ENCODE measurements at regions not wholly inside any gene's neighbourhood (a gene's known extent, or its start where the extent isn't known, plus 50 kb on each side); places are given as distances from the start of the nearest gene placed in this dataset.

DNA sequence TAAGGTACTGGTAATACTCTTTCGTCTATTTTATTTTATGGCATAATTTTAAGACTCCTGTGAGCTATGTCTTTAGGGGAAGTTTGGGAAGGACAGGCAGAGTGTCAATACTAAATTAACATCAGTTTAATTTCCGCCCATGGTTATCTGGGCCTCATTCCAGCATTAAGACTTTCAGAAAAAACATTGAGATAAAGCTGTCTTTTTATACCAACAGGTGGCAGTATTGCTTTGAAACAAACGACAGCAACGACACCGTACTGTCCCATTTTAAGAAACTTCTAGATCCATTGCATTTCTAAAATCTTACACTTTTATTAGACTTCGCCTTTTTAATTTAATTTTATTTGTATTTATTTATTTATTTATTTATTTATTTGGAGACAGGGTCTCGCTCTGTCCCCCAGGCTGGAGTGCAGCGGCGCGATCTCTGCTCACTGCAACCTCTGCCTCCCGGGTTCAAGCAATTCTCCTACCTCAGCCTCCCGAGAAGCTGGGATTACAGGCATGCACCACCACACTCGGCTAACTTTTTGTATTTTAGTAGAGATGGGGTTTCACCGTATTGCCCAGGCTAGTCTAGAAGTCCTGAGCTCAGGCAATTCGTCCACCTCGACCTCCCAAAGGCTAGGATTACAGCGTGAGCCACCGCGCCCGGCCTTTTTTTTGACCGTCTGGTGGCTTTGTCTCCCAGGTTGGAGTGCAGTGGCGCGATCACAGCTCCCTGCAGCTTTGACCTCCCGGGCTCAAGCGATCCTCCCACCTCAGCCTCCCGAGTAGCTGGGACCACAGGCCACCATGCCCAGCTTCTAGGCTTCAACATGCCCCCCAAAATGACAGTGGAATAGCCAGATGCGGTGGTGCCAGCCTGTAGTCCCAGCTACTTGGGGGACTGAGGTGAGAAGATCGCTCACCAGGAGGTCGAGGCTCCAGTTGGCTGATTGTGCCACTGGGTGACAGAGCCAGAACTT lies 78.7 kb upstream of the C1GALT1 start:
- intact Hi-C loops (cut with DNase I), result loop anchor here (10.0 kb wide), 2 partner anchors 321 to 431 kb away; partner anchors contain the start of gene COL28A1 (in 1 of the 2)
- ATAC-seq (peak in 1 of 2 donors; percentile 46), DNase-seq (no peak)

DNA sequence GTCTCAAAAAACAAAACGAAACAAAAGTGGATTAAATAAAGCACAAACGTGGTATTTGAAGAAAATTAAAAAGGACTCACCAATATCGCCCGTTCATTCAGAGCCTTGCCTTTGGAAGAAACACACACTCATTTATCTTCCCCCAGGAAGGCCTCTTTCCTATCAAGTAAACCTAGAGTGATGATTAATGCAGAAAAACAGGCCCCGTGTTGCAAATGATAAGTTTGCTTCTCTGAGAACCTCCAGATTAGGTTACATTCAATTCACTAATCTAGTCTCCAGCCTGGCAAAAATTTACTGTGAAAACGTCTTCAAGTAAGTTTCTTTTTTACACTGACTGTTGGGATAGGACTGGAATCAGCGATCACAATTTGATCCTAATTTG lies 78.0 kb upstream of the C1GALT1 start:
- intact Hi-C loops (cut with DNase I), result loop anchor here (10.0 kb wide), 2 partner anchors 320 to 430 kb away; partner anchors contain the start of gene COL28A1 (in 1 of the 2)
- ATAC-seq, result peak in 1 of 2 donors; percentile 20

DNA sequence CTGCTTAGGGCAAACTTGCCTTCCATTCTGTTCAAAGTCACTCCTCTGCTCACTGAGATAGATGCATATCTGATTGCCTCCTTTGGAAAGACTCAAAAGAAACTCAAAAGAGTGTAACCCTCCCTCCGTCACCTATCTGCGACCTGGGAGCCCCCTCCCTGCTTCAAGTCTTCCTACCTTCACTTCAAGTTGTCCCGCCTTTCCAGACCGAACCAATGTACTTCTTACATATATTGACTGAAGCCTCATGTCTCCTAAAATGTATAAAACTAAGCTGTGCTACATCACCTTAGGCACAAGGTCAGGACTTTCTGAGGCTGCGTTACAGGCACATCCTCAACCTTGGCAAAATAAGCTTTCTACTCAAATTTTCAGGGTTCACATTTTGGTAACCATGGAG lies 77.4 kb upstream of the C1GALT1 start:
- ATAC-seq, result no peak
- intact Hi-C loops (cut with DNase I), result loop anchor here (5.0 to 10.0 kb wide), 4 partner anchors 72 to 437 kb away; partner anchors contain the start of gene COL28A1 (in 1 of the 2)
- no peak for DNase-seq

More for the DNA sequence above, 78.0 kb upstream of the C1GALT1 start:
- DNase-seq, result no peak

DNA sequence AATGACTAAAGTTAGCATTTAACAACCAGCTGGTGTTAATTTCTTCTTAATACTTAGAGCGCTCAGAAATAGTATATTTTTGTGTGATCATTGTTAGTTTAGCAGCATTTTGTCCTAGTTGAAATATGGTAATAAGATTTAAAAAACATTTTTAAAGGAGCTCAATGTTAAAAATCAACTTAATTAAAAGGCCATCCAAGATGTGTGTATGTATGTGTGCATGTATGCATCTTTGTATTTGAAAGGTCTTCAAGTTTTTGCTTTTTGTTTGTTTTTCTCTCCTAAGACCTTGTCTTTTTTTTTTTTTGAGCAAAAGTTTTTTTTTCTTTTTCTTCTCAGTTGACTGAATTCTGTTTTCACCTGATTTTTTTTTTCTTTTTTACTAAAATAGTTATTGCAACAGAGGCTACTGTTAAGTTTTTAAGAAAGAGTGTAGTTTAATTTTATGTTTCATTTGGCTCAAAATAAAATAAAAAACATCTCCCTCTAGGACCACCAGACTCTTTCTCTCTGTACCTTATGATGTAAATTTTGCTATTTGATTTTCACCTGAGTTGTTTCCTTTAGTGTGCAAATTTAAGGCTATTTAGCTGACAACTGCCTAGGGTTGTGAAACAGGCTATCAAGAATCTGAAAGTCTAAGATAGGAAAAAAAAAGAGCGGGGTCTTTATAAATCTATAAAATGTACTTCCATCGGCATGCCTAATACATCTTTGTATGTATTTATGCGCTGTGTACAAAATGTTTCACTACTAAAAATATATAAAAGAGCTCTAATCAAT lies 76.4 kb upstream of the C1GALT1 start:
- DNase-seq, result no peak
- intact Hi-C loops (cut with DNase I), result loop anchor here (5.0 to 10.0 kb wide), 4 partner anchors 71 to 436 kb away; partner anchors contain the start of gene COL28A1 (in 1 of the 2)
- no peak for ATAC-seq

DNA sequence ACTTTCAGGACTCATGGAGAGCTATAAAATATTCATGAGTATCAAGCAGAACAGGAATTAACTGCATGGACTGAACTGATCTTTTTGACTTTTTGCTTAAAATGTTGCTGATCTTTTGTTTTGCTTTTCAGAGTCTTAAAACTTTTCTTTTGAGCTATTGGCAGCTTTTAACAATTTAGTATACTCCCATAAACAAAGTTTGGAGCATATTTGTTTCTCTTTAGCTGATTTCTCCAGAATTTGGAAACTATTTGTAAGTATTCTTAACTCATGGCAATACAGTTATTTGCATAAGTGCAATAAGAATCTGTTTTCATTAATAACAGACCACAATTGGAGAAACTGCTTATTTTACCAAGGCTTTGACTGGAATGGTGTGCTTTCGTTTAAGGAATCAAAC lies 73.4 kb upstream of the C1GALT1 start:
- no peak for DNase-seq
- intact Hi-C loops (cut with DNase I), result loop anchor here (5.0 to 10.0 kb wide), 4 partner anchors 68 to 433 kb away; partner anchors contain the start of gene COL28A1 (in 1 of the 2)
- no peak for ATAC-seq

DNA sequence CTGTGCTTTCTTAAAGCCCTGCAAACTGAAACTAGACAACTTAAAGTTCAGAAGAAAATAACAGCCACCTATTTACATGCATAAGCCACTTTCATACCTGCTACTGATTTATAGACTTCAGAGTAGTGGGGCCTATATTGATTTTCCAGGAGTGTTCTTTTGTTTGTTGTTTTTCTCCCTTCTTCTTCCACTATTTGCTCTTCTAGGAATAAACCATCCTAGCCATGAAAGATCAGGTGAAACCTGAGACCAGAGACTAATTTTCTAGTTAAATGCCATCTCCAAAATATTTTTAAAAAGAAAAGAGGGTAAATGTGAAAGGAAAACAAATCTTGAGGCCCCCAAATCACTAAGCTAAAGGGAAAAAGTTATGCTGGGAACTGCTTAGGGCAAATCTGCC lies 72.4 kb upstream of the C1GALT1 start:
- intact Hi-C loops (cut with DNase I), result loop anchor here (5.0 to 10.0 kb wide), 4 partner anchors 67 to 432 kb away; partner anchors contain the start of gene COL28A1 (in 1 of the 2)
- ATAC-seq (no peak), DNase-seq (no peak)

DNA sequence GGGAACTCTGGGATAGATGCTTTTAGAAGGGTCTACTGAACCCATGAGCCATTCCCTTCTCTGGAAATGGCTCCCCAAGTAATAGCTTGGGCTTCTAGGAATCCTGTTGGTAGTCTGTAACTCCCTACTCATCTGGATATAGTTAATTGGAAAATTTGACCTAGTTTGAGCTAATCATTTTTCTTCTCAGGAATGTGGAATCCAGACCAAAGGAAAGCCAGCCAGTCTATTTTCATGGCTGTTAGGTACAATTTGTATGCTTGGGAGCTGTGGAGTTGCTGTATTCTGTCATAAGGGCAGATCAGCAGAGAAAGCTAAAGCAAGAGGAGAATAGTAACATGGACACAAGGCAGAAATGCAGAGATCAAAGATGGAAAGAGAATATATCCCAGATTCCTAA lies 71.6 kb upstream of the C1GALT1 start:
- ATAC-seq, result no peak
- intact Hi-C loops (cut with DNase I), result no loop called here
- no peak for DNase-seq

DNA sequence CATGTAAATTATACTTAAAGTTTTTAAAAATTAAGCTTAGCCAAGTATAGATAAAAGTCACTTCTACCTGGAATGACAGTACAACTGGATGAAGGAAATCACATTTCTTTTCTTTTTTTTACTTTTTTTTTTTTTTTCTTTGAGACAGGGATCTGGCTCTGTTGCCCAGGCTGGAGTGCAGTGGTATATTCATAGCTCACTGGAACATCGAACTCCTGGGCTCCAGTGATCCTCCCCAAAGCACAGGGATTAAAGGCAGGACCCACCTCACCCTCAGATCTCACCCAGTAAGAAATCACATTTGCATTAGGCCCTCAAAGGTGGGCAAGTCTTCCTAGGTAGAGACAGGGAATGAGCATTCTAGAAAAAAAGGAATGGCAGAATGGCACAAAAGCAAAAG lies 69.5 kb upstream of the C1GALT1 start:
- intact Hi-C loops (cut with DNase I), result no loop called here
- ATAC-seq, result no peak

DNA sequence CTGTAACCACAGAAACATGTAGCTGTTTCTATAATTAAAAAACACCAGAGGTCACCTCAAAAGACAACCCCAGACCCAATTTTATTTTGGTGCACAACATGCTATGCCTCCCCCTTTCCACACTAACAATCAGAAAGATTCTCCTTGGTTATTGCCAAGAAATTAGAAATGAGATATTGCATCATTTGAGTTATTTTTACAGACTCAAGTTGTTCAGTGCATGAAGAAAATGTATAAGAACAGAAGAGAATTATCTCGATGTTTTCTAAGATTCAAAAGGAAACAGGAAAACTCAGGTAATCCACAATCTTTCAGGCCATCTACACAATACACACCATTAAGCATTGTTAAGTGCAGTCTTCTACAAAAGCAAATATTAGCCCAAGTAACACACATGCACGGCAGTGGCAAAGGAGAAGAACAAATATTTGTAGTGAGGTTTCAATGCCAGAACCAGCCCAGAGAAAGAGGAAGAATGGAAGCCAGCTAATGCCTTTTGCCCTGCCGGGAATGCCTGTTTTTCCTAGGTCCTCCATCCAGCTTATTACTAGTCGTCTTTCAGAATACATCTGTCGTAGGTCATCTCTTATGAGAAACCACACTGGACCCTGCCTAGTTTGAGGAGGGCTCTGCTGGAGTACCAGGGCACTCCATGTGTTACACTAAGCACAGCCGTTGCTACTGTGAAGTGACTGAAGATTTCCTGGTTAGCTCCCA lies 67.6 kb upstream of the C1GALT1 start:
- no peak for ATAC-seq
- intact Hi-C loops (cut with DNase I), result no loop called here
- no peak for DNase-seq

More for the DNA sequence above, 69.5 kb upstream of the C1GALT1 start:
- DNase-seq, result no peak

DNA sequence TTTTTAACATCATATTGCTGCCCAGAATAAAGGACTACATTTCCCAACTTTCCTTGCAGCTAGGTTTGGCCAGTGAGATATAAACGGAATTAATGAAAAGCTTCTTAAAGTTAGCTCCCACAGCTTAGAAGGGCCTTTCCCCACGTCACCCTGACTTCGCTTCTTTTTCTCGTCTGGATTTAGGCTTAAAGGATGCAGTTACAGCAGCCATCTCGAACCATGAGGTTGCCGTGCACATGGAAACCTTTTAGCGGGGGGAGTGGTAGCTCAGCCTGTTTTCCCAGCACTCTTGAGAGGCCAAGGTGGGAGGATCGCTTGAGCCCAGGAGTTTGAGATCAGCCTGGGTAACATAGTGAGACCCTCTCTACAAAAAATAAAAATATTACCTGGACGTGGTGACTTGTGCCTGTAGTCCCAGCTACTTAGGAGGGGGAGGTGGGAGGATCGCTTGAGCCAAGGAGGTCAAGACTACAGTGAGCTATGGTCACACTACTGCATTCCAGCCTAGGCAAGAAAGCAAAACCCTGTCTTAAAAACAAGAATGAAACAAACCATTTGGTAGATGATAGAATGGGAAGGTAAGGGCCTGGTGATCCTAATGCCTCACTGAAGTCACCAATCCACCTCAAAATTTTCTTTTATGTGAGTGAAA lies 64.3 kb upstream of the C1GALT1 start:
- ATAC-seq, result no peak
- no peak for DNase-seq
- intact Hi-C loops (cut with DNase I), result no loop called here

DNA sequence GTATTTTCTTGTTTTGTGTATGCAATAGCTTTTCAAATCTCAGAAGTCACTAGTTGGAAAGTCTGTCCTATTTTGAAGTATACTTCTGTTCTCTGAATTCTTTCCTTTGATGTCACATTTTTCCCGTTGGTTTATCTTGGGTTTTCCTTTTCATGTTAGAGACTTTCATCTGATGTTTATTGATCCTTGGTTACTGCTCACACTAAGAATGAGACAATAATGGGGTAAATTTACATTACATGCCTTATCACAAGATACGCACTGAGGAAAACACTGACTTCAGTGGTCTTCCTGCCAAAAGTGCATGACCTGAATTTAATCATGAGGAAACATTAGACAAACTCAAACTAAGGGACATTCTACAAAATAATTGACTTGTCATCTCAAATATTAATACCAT lies 63.5 kb upstream of the C1GALT1 start:
- intact Hi-C loops (cut with DNase I), result no loop called here
- DNase-seq (no peak), ATAC-seq (no peak)

DNA sequence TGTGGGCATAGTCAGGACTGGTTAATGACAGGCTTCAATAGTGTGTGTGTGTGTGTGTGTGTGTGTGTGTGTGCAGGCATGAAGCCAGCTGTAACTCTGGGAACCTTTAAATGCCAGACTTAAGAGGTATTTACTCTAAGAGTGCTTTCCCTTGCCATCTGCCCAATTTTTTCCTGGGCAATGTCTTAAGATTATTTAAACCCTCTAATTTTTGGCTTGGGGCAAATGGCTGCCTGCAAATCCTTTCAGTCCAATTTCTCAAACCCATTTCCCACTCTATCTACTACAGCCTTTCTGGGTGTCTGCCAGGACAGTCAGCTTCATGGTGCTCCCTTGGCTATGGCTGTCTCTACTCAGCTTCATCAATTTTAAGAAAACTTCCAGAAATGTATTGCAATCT lies 62.6 kb upstream of the C1GALT1 start:
- DNase-seq, result no peak
- intact Hi-C loops (cut with DNase I), result no loop called here
- no peak for ATAC-seq

DNA sequence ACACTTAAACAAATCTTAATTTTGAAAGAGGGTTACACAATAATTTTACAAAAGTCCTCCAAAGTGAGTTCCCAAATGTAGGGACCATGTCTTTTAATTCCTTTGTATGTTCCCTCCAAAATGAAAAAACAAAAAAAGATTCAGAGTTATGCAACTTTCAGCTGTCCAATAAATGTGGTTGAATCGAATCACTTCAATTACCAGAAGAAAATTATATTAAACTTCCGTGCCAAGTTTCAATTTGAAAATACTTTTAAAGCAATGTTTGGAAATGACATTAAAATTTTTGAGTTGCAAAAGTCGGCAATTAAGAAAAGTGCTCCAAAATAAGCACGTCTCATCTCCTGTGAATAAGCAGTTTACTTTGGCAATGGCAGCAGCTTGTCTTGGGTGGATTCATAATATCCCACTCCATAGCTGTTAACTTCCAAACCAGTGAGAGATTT lies 60.3 kb upstream of the C1GALT1 start:
- ATAC-seq, result peak; percentile 76 to 93
- intact Hi-C loops (cut with DNase I), result no loop called here
- no peak for DNase-seq

DNA sequence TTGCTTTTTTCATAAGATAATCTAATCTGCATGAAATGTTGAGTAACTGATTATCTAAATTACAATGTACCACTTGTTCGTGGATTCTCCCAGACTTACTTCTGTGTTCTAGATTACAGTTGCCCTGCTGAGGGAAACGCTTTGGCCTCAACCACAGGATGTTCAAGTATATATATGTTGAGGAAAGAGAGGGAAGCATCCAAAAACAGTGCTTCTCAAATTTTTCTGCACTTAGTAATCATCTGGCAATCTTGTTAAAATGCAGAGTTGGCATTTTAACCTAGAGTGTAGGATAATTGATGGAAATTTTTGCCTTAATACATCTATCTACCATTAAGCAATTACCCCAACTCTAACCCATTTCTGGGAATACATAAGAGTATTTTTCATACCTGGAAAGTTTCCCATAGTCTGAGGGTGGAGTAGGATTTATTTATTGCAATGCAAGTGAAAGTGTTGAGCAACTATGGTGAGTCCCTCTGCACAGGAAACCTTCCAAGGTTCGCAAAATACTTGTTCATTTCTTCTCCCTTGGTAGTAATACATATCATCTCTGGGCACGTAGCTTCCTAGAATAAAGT lies 59.6 kb upstream of the C1GALT1 start:
- intact Hi-C loops (cut with DNase I), result no loop called here
- DNase-seq, result no peak
- peak; percentile 79 to 92 for ATAC-seq

DNA sequence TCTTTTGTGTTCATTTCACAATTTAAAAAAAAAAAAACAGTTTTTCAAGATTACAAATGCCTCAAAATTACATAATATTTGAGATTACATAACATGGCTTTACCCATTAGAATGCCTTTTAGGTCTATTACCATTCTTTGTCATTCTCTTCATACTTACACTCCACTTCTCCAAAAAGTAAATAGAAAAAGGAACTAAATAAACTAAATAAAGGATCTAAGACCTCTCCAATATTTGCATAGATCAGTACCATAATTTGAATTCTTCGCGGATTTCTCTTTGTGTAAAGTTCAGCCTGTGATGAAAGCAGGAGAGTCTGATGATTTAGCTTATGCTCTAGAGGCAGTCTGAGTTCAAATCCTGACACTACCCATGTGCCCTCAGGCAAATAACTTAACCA lies 56.4 kb upstream of the C1GALT1 start:
- no peak for DNase-seq
- ATAC-seq, result no peak
- intact Hi-C loops (cut with DNase I), result no loop called here

DNA sequence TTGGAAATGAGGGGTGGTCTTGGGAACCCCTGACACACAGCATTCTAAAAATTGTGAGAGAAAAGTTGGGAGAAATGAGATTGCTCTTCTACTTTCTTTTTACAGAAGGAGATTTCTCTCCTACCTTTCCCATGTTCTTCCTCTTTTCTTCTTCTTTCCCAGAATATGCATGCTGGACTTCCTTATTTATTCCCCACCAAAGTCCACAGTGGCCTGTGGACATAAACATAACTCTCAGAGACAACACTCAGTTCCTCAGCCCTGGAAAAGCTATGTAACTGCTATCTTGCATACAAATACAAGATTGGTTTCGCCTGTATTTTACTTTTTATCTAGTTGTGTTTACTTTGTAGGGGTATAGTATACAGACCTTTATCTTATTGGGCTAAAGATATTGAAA lies 54.6 kb upstream of the C1GALT1 start:
- ATAC-seq (no peak), DNase-seq (no peak)
- intact Hi-C loops (cut with DNase I), result no loop called here

DNA sequence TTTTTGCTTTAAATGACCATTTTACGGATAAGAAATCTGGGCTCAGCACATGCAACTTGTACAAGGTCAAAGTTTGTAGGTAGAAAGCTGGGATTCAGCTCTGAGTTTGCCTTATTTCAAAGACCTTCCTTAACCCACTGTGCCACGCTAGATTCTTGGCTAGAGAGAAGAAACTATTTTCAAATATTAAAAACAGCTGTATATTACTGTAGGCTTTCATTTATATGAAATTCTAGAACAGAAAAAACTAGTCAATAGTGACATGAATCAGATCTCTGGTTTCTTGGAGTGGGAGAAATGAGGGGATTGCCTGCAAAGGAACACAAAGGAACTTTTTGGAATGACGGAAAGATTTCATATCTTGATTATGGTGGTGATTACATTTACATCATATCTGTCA lies 53.0 kb upstream of the C1GALT1 start:
- intact Hi-C loops (cut with DNase I), result no loop called here
- no peak for ATAC-seq
- no peak for DNase-seq

DNA sequence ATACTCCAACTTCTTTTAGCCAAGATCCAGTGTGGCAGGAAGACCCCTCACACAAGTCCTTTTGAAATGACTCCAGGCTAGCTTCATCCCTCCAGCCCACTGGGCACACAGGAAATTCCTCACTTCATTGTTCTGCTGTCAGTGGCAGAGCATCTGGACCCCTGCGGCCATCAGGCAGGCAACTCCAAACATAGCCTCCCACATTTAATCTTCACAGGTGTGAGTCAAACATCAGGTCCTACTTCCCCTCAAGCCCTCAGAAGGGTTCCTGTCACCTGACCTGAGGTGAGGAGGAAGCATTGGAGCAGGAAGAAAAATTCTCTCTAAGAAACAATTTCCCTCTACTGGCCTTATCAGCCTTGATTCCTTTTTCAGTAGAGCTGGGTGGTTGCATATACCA lies 51.1 kb upstream of the C1GALT1 start:
- ATAC-seq, result no peak
- no peak for DNase-seq
- intact Hi-C loops (cut with DNase I), result no loop called here

All from left cardiac atrium (tissue), 4 donors.